Endodermal cell (in vitro differentiated cells): ENCODE measurements at regions not wholly inside any gene's neighbourhood (a gene's known extent, or its start where the extent isn't known, plus 50 kb on each side); places are given as distances from the start of the nearest gene placed in this dataset.

Experiments
- DNase-seq: peaks from one replicate; pipeline ENCODE4 v3.0.0-alpha.2; 2017
- H3K27ac ChIP-seq: 2 replicates; pipeline ENCODE4 v1.5.1; 2013; ENCODE audit warnings: mild to moderate bottlenecking, low read depth, low read length, moderate library complexity
- H3K27me3 ChIP-seq: 2 replicates; pipeline ENCODE4 v1.6.1; 2013; ENCODE audit warnings: mild to moderate bottlenecking, low read length, moderate library complexity; ENCODE audit not compliant: insufficient read depth, control insufficient read depth, poor library complexity, severe bottlenecking
- H3K36me3 ChIP-seq: 2 replicates; pipeline ENCODE4 v1.7.0; 2013; ENCODE audit warnings: mild to moderate bottlenecking, low read length, moderate library complexity; ENCODE audit not compliant: control insufficient read depth, insufficient read depth
- H3K4me1 ChIP-seq: one replicate; pipeline ENCODE4 v1.7.0; 2013; ENCODE audit warnings: low read length; ENCODE audit not compliant: control insufficient read depth, insufficient read depth
- H3K4me3 ChIP-seq: 2 replicates; pipeline ENCODE4 v1.5.1; 2013; ENCODE audit warnings: mild to moderate bottlenecking, low read length, moderate library complexity
- H3K9ac ChIP-seq: 2 replicates; pipeline ENCODE4 v1.6.1; 2013; ENCODE audit warnings: mild to moderate bottlenecking, low read length, moderate library complexity; ENCODE audit not compliant: poor library complexity, severe bottlenecking; ENCODE audit errors: extremely low read depth
- H3K9me3 ChIP-seq: 2 replicates; pipeline ENCODE4 v1.6.1; 2013; ENCODE audit warnings: mild to moderate bottlenecking, low read length, moderate library complexity; ENCODE audit not compliant: control insufficient read depth
- H3K27ac Mint-ChIP-seq: 2 replicates; pipeline ENCODE4 v1.8.0; 2020; ENCODE audit warnings: mixed read lengths
- H3K27me3 Mint-ChIP-seq: 2 replicates; pipeline ENCODE4 v1.8.0; 2021; ENCODE audit warnings: mild to moderate bottlenecking, mixed read lengths; ENCODE audit not compliant: insufficient read depth
- H3K36me3 Mint-ChIP-seq: 2 replicates; pipeline ENCODE4 v1.8.0; 2020; ENCODE audit warnings: low read depth, mixed read lengths
- H3K4me1 Mint-ChIP-seq: 2 replicates; pipeline ENCODE4 v1.8.0; 2020; ENCODE audit warnings: mixed read lengths
- H3K4me3 Mint-ChIP-seq: 2 replicates; pipeline ENCODE4 v1.8.0; 2020; ENCODE audit warnings: mild to moderate bottlenecking, moderate library complexity, mixed read lengths
- H3K9me3 Mint-ChIP-seq: 2 replicates; pipeline ENCODE4 v1.8.0; 2020; ENCODE audit warnings: mild to moderate bottlenecking, mixed read lengths
- WGBS, 2 experiments: methylation state at CpG; one replicate each; pipeline versions ENCODE4 v1.1.5 to v1.1.7; 2013; ENCODE audit warnings: missing lambda C conversion rate in 2 of 2, mixed read lengths in 1 of 2; ENCODE audit not compliant: insufficient coverage in 1 of 2, insufficient read length in 1 of 2; 5-methylcytosine and 5-hydroxymethylcytosine counted together
- TF ChIP-seq, protein P1 (sequence below): fragments of 200-600 bp; sonication (generic); conservative IDR thresholded peaks from 2 replicates; pipeline ENCODE4 v1.5.0; 2021; ENCODE audit warnings: antibody characterized with exemption, mild to moderate bottlenecking

GRCh38 chr6:22670605-22671004, 101.2 kb downstream of the HDGFL1 start:
- Histone ChIP-seq H3K4me3 (no peak overlapping the region), H3K4me1 (no peaks in the 10 kb centered on the region), H3K9me3 (no peaks in the 10 kb centered on the region), H3K36me3 (no peaks in the 10 kb centered on the region), H3K27me3 (no peaks in the 10 kb centered on the region), H3K27ac (no peak overlapping the region), H3K9ac (no peak overlapping the region)
- no peak overlapping the region for H3K4me3 Mint-ChIP-seq
- H3K27ac Mint-ChIP-seq: no peak overlapping the region
- no peak for DNase-seq
- H3K4me1 Mint-ChIP-seq: no peaks in the 10 kb centered on the region
- no peaks in the 10 kb centered on the region for H3K36me3 Mint-ChIP-seq
- TF ChIP-seq, protein P1, sequence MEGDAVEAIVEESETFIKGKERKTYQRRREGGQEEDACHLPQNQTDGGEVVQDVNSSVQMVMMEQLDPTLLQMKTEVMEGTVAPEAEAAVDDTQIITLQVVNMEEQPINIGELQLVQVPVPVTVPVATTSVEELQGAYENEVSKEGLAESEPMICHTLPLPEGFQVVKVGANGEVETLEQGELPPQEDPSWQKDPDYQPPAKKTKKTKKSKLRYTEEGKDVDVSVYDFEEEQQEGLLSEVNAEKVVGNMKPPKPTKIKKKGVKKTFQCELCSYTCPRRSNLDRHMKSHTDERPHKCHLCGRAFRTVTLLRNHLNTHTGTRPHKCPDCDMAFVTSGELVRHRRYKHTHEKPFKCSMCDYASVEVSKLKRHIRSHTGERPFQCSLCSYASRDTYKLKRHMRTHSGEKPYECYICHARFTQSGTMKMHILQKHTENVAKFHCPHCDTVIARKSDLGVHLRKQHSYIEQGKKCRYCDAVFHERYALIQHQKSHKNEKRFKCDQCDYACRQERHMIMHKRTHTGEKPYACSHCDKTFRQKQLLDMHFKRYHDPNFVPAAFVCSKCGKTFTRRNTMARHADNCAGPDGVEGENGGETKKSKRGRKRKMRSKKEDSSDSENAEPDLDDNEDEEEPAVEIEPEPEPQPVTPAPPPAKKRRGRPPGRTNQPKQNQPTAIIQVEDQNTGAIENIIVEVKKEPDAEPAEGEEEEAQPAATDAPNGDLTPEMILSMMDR: no peak
- 88 to 90% methylated on average over 1 to 4 of the region's 4 CpGs for WGBS, 2 experiments
- H3K9me3 Mint-ChIP-seq: no peaks in the 10 kb centered on the region
- no peaks in the 10 kb centered on the region for H3K27me3 Mint-ChIP-seq

DNA sequence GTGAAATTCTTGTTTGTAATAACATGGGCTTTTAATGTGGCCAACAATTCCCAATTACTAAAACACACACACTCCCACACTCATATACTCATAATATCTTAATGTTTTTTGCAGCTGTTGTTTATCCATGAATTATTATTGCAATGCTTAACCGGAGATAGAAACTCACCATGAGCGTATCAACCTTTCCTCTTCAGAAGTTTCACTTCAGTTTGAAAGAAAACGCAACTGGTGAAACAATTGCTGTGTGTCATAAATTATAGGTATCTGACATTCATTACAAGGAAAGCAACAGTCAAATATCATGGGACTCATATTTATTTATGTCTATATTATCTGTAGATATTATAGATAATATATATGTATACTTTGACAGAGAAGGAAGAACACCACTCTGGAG, 104.1 kb downstream of the HDGFL1 start:
- Histone ChIP-seq H3K36me3 (no peaks in the 10 kb centered on the region), H3K27me3 (no peaks in the 10 kb centered on the region), H3K9me3 (no peaks in the 10 kb centered on the region), H3K9ac (no peak overlapping the region), H3K4me3 (no peak overlapping the region), H3K27ac (no peak overlapping the region), H3K4me1 (no peaks in the 10 kb centered on the region)
- H3K4me3 Mint-ChIP-seq: no peak overlapping the region
- TF ChIP-seq, protein P1: no peak
- no peak for DNase-seq
- no peaks in the 10 kb centered on the region for H3K36me3 Mint-ChIP-seq
- H3K4me1 Mint-ChIP-seq: no peaks in the 10 kb centered on the region
- no peaks in the 10 kb centered on the region for H3K9me3 Mint-ChIP-seq
- no peaks in the 10 kb centered on the region for H3K27me3 Mint-ChIP-seq
- WGBS, 2 experiments: 96% methylated on average over 3 of the region's 3 CpGs; no CpG with 5 or more reads in 1 of the 2 experiments
- H3K27ac Mint-ChIP-seq: no peak overlapping the region

DNA sequence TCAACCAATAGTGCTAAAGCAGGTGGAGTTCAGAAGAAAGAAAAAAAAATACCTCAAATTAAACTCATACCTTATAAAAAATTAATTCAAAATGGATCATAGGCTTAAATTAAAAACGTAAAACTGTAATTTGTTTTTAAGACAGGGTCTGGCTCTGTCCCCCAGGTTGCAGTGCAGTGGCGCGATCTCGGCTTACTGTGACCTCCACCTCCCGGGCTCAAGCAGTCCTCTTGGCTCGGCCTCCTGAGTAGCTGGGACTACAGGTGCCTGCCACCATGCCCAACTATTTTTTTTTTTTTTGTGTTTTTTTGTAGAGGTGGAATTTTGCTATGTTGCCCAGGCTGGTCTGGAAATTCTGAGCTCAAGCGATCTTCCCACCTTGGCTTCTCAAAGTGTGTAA, 111.6 kb downstream of the HDGFL1 start:
- no peaks in the 10 kb centered on the region for H3K36me3 Mint-ChIP-seq
- TF ChIP-seq, protein P1: no peak
- WGBS, 2 experiments: 95 to 98% methylated on average over 5 to 7 of the region's 7 CpGs
- Histone ChIP-seq H3K9me3 (no peaks in the 10 kb centered on the region), H3K36me3 (no peaks in the 10 kb centered on the region), H3K4me1 (no peaks in the 10 kb centered on the region), H3K27me3 (no peaks in the 10 kb centered on the region), H3K4me3 (no peak overlapping the region), H3K27ac (no peak overlapping the region), H3K9ac (no peak overlapping the region)
- no peak overlapping the region for H3K4me3 Mint-ChIP-seq
- H3K27ac Mint-ChIP-seq: no peak overlapping the region
- no peaks in the 10 kb centered on the region for H3K9me3 Mint-ChIP-seq
- no peak for DNase-seq
- H3K27me3 Mint-ChIP-seq: no peaks in the 10 kb centered on the region
- H3K4me1 Mint-ChIP-seq: no peaks in the 10 kb centered on the region
